HEK293 (cell line): ENCODE measurements at regions not wholly inside any gene's neighbourhood (a gene's known extent, or its start where the extent isn't known, plus 50 kb on each side); places are given as distances from the start of the nearest gene placed in this dataset.

Experiments used
- CTCF ChIA-PET: fragments of 350-600 bp; formaldehyde crosslinking; extraction: SDS; loops from one replicate; lab custom pipeline; 2021; ENCODE audit warnings: antibody characterized with exemption; lab: Yijun Ruan, JAX
- POLR2A ChIA-PET: fragments of 300-600 bp; formaldehyde crosslinking; extraction: SDS; loops from one replicate; lab custom pipeline; 2020; ENCODE audit warnings: antibody characterized with exemption, inconsistent platforms; lab: Yijun Ruan, JAX
- H3K27ac ChIP-seq: fragments of 200-500 bp; sonication (Bioruptor generic); 2 replicates; pipeline ENCODE4 v1.5.1; 2014; ENCODE audit warnings: low read depth, low read length, control low read depth, inconsistent platforms; ENCODE audit errors: extremely low read depth
- H3K36me3 ChIP-seq, 2 experiments: fragments of 200-500 bp in 1 of 2; sonication (Bioruptor generic) in 1 of 2; 1 replicate in 1 of 2; 2 replicates in 1 of 2; pipeline ENCODE4 v1.5.1; 2014 to 2017; ENCODE audit warnings: inconsistent platforms in 2 of 2, low read length in 2 of 2; ENCODE audit not compliant: control insufficient read depth in 2 of 2, insufficient read depth in 1 of 2
- H3K4me1 ChIP-seq: fragments of 200-500 bp; sonication (Bioruptor generic); 2 replicates; pipeline ENCODE4 v1.5.1; 2014; ENCODE audit warnings: mild to moderate bottlenecking, low read length, inconsistent platforms; ENCODE audit not compliant: control insufficient read depth, insufficient read depth
- H3K4me3 ChIP-seq: 2 replicates; pipeline ENCODE4 v1.5.1; 2011; ENCODE audit warnings: low read depth, mild to moderate bottlenecking, control low read depth, low read length, moderate library complexity
- H3K9me3 ChIP-seq: fragments of 200-500 bp; sonication (Bioruptor generic); 2 replicates; pipeline ENCODE4 v1.5.1; 2014; ENCODE audit warnings: low read depth, low read length, inconsistent platforms; ENCODE audit not compliant: control insufficient read depth, insufficient read depth
- EGR2 ChIP-seq: fragments of 450-650 bp; formaldehyde crosslinking; IDR thresholded peaks from 2 replicates; pipeline ENCODE4 v1.5.1; 2016; ENCODE audit warnings: low read depth, missing biosample characterization, missing genetic modification characterization
- HOXA7 ChIP-seq: sonication (generic); formaldehyde crosslinking; IDR thresholded peaks from 2 replicates; pipeline ENCODE4 v1.8.1; 2022; ENCODE audit warnings: missing genetic modification reagents, borderline replicate concordance
- ZBTB1 ChIP-seq: fragments of 450-650 bp; formaldehyde crosslinking; IDR thresholded peaks from 2 replicates; pipeline ENCODE4 v1.5.1; 2016; ENCODE audit warnings: missing biosample characterization, missing genetic modification characterization
- ZEB2 ChIP-seq: fragments of 450-650 bp; formaldehyde crosslinking; IDR thresholded peaks from 2 replicates; pipeline ENCODE4 v1.5.1; 2016; ENCODE audit warnings: missing biosample characterization, missing genetic modification characterization
- ZNF121 ChIP-seq: fragments of 450-650 bp; formaldehyde crosslinking; IDR thresholded peaks from 2 replicates; pipeline ENCODE4 v1.5.1; 2016; ENCODE audit warnings: missing biosample characterization, missing genetic modification characterization
- ZNF148 ChIP-seq: fragments of 450-650 bp; formaldehyde crosslinking; IDR thresholded peaks from 2 replicates; pipeline ENCODE4 v1.5.0; 2017; ENCODE audit warnings: missing biosample characterization, missing genetic modification characterization, borderline replicate concordance
- ZNF221 ChIP-seq: fragments of 450-650 bp; formaldehyde crosslinking; IDR thresholded peaks from 2 replicates; pipeline ENCODE4 v1.5.1; 2017; ENCODE audit warnings: missing biosample characterization, missing genetic modification characterization, borderline replicate concordance
- ZNF248 ChIP-seq: fragments of 450-650 bp; formaldehyde crosslinking; IDR thresholded peaks from 2 replicates; pipeline ENCODE4 v1.5.1; 2017; ENCODE audit warnings: missing biosample characterization, missing genetic modification characterization
- ZNF404 ChIP-seq: fragments of 450-650 bp; formaldehyde crosslinking; IDR thresholded peaks from 2 replicates; pipeline ENCODE4 v1.5.1; 2017; ENCODE audit warnings: missing biosample characterization, missing genetic modification characterization
- ZNF530 ChIP-seq: fragments of 450-650 bp; formaldehyde crosslinking; IDR thresholded peaks from 2 replicates; pipeline ENCODE4 v1.5.1; 2016; ENCODE audit warnings: low read depth, missing biosample characterization, missing genetic modification characterization
- ZNF843 ChIP-seq: fragments of 450-650 bp; formaldehyde crosslinking; IDR thresholded peaks from 2 replicates; pipeline ENCODE4 v1.5.1; 2016; ENCODE audit warnings: missing biosample characterization, missing genetic modification characterization
- TF ChIP-seq, protein P1 (sequence below): fragments of 450-650 bp; formaldehyde crosslinking; conservative IDR thresholded peaks from 2 replicates; pipeline ENCODE4 v1.5.1; 2016; ENCODE audit warnings: low read depth, missing biosample characterization, missing genetic modification characterization
- TF ChIP-seq, protein P2 (sequence below): fragments of 450-650 bp; formaldehyde crosslinking; IDR thresholded peaks from 2 replicates; pipeline ENCODE4 v1.5.1; 2016; ENCODE audit warnings: missing biosample characterization, missing genetic modification characterization
- TF ChIP-seq, protein P3 (sequence below): fragments of 450-650 bp; formaldehyde crosslinking; IDR thresholded peaks from 2 replicates; pipeline ENCODE4 v1.5.1; 2016; ENCODE audit warnings: missing biosample characterization, missing genetic modification characterization
- TF ChIP-seq, protein P4 (sequence below): fragments of 450-650 bp; IDR thresholded peaks from 2 replicates; pipeline ENCODE4 v1.5.1; 2018; ENCODE audit warnings: missing biosample characterization, mild to moderate bottlenecking, missing genetic modification characterization

DNA sequence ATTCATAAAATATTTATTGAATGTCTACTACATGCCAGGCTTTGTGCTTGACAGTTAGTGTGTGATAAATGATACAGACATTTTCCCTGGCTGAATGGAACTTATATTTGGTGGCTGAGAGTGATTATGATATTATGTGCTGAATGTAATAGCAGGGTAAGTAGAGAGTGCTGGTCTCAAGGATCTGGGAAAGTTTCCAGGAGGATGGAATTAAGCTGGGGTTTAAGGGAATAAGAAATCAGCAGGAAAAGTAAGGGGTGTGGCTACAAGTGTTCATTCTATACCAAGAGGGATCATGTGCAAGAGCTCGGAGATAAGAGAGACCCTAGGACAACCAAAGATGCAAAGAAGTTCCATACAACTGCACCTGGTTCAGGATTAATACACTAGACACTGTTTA, 500.1 kb upstream of the CFAP20DC start:
- CTCF ChIA-PET: no interaction called here
- H3K4me1 ChIP-seq: no peaks in the 10 kb centered on the region
- no peak overlapping the region for H3K27ac ChIP-seq
- H3K4me3 ChIP-seq: no peak overlapping the region
- POLR2A ChIA-PET: no interaction called here
- H3K9me3 ChIP-seq: no peaks in the 10 kb centered on the region
- H3K36me3 ChIP-seq: no peaks in the 10 kb centered on the region
- TF ChIP-seq ZBTB1 (no peak), ZNF248 (tag by site-specific recombination) (no peak), ZNF148 (tag by site-specific recombination) (no peak), ZNF843 (tag by site-specific recombination) (no peak), ZEB2 (tag by site-specific recombination) (no peak), ZNF221 (tag by site-specific recombination) (no peak), ZNF530 (tag by site-specific recombination) (no peak), EGR2 (tag by site-specific recombination) (no peak), HOXA7 (CRISPR knock-in tag) (no peak), ZNF121 (tag by site-specific recombination) (no peak), ZNF404 (tag by site-specific recombination) (no peak)
- TF ChIP-seq, protein P1, sequence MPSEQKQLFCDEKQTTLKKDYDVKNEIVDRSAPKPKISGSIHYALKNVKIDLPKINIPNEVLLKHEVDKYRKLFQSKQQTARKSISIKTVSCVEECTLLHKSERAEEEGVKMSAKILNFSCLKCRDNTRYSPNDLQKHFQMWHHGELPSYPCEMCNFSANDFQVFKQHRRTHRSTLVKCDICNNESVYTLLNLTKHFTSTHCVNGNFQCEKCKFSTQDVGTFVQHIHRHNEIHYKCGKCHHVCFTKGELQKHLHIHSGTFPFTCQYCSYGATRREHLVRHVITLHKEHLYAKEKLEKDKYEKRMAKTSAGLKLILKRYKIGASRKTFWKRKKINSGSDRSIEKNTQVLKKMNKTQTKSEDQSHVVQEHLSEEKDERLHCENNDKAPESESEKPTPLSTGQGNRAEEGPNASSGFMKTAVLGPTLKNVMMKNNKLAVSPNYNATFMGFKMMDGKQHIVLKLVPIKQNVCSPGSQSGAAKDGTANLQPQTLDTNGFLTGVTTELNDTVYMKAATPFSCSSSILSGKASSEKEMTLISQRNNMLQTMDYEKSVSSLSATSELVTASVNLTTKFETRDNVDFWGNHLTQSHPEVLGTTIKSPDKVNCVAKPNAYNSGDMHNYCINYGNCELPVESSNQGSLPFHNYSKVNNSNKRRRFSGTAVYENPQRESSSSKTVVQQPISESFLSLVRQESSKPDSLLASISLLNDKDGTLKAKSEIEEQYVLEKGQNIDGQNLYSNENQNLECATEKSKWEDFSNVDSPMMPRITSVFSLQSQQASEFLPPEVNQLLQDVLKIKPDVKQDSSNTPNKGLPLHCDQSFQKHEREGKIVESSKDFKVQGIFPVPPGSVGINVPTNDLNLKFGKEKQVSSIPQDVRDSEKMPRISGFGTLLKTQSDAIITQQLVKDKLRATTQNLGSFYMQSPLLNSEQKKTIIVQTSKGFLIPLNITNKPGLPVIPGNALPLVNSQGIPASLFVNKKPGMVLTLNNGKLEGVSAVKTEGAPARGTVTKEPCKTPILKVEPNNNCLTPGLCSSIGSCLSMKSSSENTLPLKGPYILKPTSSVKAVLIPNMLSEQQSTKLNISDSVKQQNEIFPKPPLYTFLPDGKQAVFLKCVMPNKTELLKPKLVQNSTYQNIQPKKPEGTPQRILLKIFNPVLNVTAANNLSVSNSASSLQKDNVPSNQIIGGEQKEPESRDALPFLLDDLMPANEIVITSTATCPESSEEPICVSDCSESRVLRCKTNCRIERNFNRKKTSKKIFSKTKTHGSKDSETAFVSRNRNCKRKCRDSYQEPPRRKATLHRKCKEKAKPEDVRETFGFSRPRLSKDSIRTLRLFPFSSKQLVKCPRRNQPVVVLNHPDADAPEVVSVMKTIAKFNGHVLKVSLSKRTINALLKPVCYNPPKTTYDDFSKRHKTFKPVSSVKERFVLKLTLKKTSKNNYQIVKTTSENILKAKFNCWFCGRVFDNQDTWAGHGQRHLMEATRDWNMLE: no peak
- TF ChIP-seq, protein P2, sequence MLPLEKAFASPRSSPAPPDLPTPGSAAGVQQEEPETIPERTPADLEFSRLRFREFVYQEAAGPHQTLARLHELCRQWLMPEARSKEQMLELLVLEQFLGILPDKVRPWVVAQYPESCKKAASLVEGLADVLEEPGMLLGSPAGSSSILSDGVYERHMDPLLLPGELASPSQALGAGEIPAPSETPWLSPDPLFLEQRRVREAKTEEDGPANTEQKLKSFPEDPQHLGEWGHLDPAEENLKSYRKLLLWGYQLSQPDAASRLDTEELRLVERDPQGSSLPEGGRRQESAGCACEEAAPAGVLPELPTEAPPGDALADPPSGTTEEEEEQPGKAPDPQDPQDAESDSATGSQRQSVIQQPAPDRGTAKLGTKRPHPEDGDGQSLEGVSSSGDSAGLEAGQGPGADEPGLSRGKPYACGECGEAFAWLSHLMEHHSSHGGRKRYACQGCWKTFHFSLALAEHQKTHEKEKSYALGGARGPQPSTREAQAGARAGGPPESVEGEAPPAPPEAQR (tag by site-specific recombination): no peak
- TF ChIP-seq, protein P3, sequence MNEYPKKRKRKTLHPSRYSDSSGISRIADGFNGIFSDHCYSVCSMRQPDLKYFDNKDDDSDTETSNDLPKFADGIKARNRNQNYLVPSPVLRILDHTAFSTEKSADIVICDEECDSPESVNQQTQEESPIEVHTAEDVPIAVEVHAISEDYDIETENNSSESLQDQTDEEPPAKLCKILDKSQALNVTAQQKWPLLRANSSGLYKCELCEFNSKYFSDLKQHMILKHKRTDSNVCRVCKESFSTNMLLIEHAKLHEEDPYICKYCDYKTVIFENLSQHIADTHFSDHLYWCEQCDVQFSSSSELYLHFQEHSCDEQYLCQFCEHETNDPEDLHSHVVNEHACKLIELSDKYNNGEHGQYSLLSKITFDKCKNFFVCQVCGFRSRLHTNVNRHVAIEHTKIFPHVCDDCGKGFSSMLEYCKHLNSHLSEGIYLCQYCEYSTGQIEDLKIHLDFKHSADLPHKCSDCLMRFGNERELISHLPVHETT (tag by site-specific recombination): no peak
- TF ChIP-seq, protein P4, sequence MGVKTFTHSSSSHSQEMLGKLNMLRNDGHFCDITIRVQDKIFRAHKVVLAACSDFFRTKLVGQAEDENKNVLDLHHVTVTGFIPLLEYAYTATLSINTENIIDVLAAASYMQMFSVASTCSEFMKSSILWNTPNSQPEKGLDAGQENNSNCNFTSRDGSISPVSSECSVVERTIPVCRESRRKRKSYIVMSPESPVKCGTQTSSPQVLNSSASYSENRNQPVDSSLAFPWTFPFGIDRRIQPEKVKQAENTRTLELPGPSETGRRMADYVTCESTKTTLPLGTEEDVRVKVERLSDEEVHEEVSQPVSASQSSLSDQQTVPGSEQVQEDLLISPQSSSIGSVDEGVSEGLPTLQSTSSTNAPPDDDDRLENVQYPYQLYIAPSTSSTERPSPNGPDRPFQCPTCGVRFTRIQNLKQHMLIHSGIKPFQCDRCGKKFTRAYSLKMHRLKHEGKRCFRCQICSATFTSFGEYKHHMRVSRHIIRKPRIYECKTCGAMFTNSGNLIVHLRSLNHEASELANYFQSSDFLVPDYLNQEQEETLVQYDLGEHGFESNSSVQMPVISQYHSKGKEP: no peak
